Left lung (tissue), 4 donors: ENCODE measurements at regions not wholly inside any gene's neighbourhood (a gene's known extent, or its start where the extent isn't known, plus 50 kb on each side); places are given as distances from the start of the nearest gene placed in this dataset.
A peak's percentile ranks its signal among the peaks of the same experiment; 100 is the strongest.
"Not testable (repeated sequence)": the region's sequence is repeated elsewhere in the genome, so short reads cannot be mapped to it uniquely, and the experiment has no call there.

ENCODE experiments used
- ATAC-seq: fragments of 200-7000 bp; cut with Tn5 transposase; one replicate; pipeline ENCODE4 v1.9.1; 2020; ENCODE audit warnings: moderate library complexity
- DNase-seq, 4 donors: peaks; one replicate each; pipeline ENCODE4 v3.0.0-alpha.2; 2013 to 2020
- H3K27ac ChIP-seq, 2 donors: fragments of 200-600 bp; sonication (generic) in 1 of 2; one replicate each; pipeline versions ENCODE4 v1.5.0 to v1.8.0; 2020 to 2021
- H3K27me3 ChIP-seq, 2 donors: fragments of 200-600 bp; sonication (generic) in 1 of 2; one replicate each; pipeline versions ENCODE4 v1.5.0 to v1.8.0; 2020 to 2021
- H3K36me3 ChIP-seq, 2 donors: fragments of 200-600 bp; sonication (generic) in 1 of 2; one replicate each; pipeline versions ENCODE4 v1.5.0 to v1.8.0; 2020 to 2021
- H3K4me1 ChIP-seq, 2 donors: fragments of 200-600 bp; one replicate each; pipeline ENCODE4 v1.8.0; 2021
- H3K4me3 ChIP-seq, 2 donors: fragments of 200-600 bp; sonication (generic) in 1 of 2; one replicate each; pipeline versions ENCODE4 v1.5.0 to v1.8.0; 2020 to 2021; ENCODE audit warnings: mild to moderate bottlenecking in 1 of 2
- H3K9me3 ChIP-seq, 2 donors: fragments of 200-600 bp; sonication (generic) in 1 of 2; one replicate each; pipeline versions ENCODE4 v1.5.0 to v1.8.0; 2020 to 2021
- CTCF ChIP-seq, 2 donors: fragments of 200-600 bp; sonication (generic) in 1 of 2; IDR thresholded peaks; one replicate each; pipeline versions ENCODE4 v1.5.0 to v1.8.0; 2021; ENCODE audit warnings: antibody characterized with exemption in 2 of 2
- intact Hi-C, 2 donors: fragments of 100-400 bp; cut with DNase I; formaldehyde crosslinking; loops; one replicate each; pipeline versions ENCODE4 v1.11.2 to v1.14.2; 2022
- microRNA-seq, 2 donors: library from miRNA; unstranded; fragments of <30 nt; microRNA quantifications; one replicate each; pipeline ENCODE4, GENCODE V29; 2019
- donor health status: DM: no; HTN: yes; CAD: no.
- donor health status: DM: no; HTN: no; CAD: no.

DNA sequence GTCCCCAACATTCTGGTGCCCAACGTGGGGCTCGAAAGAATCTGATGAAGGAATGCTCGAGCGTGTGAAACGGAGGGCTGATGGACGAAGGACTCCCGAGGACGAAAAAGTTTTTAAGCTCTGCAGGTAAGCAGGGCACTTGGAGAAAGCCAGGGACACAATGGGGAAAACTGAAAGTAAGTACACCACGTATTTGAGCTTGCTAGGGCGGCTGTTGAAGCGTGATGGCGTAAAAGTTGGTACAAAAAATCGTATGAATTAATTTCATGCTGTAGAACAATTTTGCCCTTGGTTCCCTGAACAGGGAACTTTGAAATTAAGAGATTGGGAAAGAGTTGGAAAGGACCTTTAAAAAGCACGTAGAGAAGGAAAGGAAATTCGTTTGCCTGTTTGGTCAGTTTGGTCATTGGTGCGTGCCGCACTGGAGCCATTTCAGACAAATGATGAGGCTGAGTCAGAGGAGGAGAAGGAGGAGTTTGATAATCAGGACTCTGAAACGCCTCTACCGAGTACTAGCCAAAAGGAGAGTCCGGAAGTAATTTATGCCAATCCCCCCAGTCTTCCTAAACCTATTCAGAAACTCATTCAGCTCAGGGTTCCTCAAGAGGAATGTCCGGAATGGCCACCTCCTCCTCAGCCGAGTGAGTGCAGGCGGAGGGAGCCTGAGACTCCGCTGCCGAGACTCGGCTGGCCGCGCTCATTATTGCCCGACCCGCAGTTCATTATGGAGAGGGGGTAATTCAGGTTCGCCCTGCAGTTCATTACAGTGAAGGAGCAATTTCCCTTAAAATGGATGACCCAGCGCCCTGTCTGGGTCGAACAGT is 59.2 kb upstream of the PRSS16 start:
- peak in 3 of 4 donors; percentile 54 to 84 (median 74) for DNase-seq
- ATAC-seq: peak; percentile 96
- intact Hi-C loops: no loop called here
- Histone ChIP-seq H3K36me3 (no peaks in the 10 kb centered on the region), H3K27ac (peak overlapping the region; percentile 81 to 90), H3K9me3 (no peaks in the 10 kb centered on the region), H3K4me3 (peak overlapping the region; percentile 46 to 56), H3K4me1 (peaks cover 5% of the 10 kb centered on the region in 2 donors), H3K27me3 (peaks cover 0 to 10% of the 10 kb centered on the region in 2 donors)
- no peak for TF ChIP-seq CTCF (IDR thresholded peaks at IDR 0.05)

- TF ChIP-seq CTCF (IDR thresholded peaks at IDR 0.05): peak; percentile 62 to 69
- Histone ChIP-seq H3K9me3 (no peaks in the 10 kb centered on the region), H3K4me3 (peak overlapping the region; percentile 46 to 56), H3K27me3 (peaks cover 0 to 10% of the 10 kb centered on the region in 2 donors), H3K4me1 (peaks cover 5% of the 10 kb centered on the region in 2 donors), H3K36me3 (no peaks in the 10 kb centered on the region), H3K27ac (peak overlapping the region; percentile 81 to 90)
- ATAC-seq (peak; percentile 97), DNase-seq (peak in 3 of 4 donors; percentile 66 to 90 (median 78))
- intact Hi-C loops: no loop called here
These were observed 58.5 kb upstream of the PRSS16 start for GRCh38 chr6:27188885-27189418.

GRCh38 chr6:27190126-27190525 is 57.4 kb upstream of the PRSS16 start:
- H3K4me3 ChIP-seq: no peak overlapping the region
- TF ChIP-seq CTCF (IDR thresholded peaks at IDR 0.05): no peak
- ATAC-seq (no peak), DNase-seq (no peak)
- H3K36me3 ChIP-seq: no peaks in the 10 kb centered on the region
- H3K9me3 ChIP-seq: no peaks in the 10 kb centered on the region
- intact Hi-C loops: no loop called here
- H3K27me3 ChIP-seq: peaks cover 0 to 10% of the 10 kb centered on the region in 2 donors
- H3K27ac ChIP-seq: no peak overlapping the region
- peaks cover 5% of the 10 kb centered on the region in 2 donors for H3K4me1 ChIP-seq

- H3K4me1 ChIP-seq, intact Hi-C loops, DNase-seq, H3K27ac ChIP-seq, H3K9me3 ChIP-seq, H3K4me3 ChIP-seq, ATAC-seq, H3K36me3 ChIP-seq: not testable (repeated sequence)
- peaks cover 0 to 18% of the 10 kb centered on the region in 2 donors for H3K27me3 ChIP-seq
These were observed 53.0 kb upstream of the PRSS16 start for GRCh38 chr6:27194453-27194852.

DNA sequence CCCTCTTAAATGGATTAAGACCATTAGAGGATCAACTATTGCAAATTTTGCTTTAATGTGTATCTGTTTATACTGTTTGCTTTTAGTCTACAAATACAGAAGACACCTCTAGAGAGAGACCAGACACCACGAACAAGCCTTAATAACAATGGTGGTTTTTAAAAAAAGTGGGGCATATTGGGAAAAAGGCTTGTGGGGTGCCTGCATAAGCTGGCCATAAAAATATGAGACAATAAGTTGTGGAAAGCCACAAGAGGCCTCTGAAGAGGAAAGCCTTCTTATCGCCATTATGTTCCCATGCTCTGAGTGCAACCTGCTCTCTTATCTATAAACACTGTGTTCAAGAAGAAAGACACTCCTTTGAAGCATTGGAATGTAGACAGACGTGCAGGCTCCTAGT is 52.0 kb upstream of the PRSS16 start:
- H3K36me3 ChIP-seq, H3K9me3 ChIP-seq, H3K4me1 ChIP-seq, DNase-seq, H3K27ac ChIP-seq, H3K4me3 ChIP-seq, ATAC-seq, intact Hi-C loops: not testable (repeated sequence)
- peaks cover 0 to 11% of the 10 kb centered on the region in 2 donors for H3K27me3 ChIP-seq

Small RNA genes lying in the stretch of these regions (microRNA-seq; reads per million reads assigned to microRNA genes)
- gene MIR3143: 0.55 to 2.7 reads per million in 2 donors
